ENCODE measurements at regions not wholly inside any gene's neighbourhood (a gene's known extent, or its start where the extent isn't known, plus 50 kb on each side); places are given as distances from the start of the nearest gene placed in this dataset.

GRCh38 chr1:217188280-217189237, 442.3 kb downstream of the GPATCH2 start:
- Histone ChIP-seq H3K4me1 (ENCODE audit: insufficient read depth, low read length) (no peaks in the 10 kb centered on the region), H3K36me3 (ENCODE audit: insufficient read depth, low read length) (no peaks in the 10 kb centered on the region), H2AFZ (ENCODE audit: low read depth, low read length) (no peak overlapping the region), H3K27ac (ENCODE audit: low read depth, low read length) (no peak overlapping the region), H3K9ac (ENCODE audit: low read length) (no peak overlapping the region), H3K9me3 (ENCODE audit: insufficient read depth, low read depth, low read length) (no peaks in the 10 kb centered on the region), H3K4me2 (ENCODE audit: low read length) (no peak overlapping the region), H3K79me2 (ENCODE audit: insufficient read depth, low read length) (no peaks in the 10 kb centered on the region), H3K27me3 (ENCODE audit: insufficient read depth, low read length) (no peaks in the 10 kb centered on the region), H4K20me1 (ENCODE audit: insufficient read depth, low read length) (no peaks in the 10 kb centered on the region), H3K4me3 (ENCODE audit: insufficient read depth, low read depth, low read length) (no peak overlapping the region)
- H3K36me3 Mint-ChIP-seq (ENCODE audit: low read depth, unreplicated experiment) = no peaks in the 10 kb centered on the region
- no peaks in the 10 kb centered on the region for H3K27me3 Mint-ChIP-seq (ENCODE audit: low read depth, unreplicated experiment)
- H3K27ac Mint-ChIP-seq (ENCODE audit: unreplicated experiment) = no peak overlapping the region
- DNase-seq (ENCODE audit: low read depth) = no peak
- no peak overlapping the region for H3K4me3 Mint-ChIP-seq (ENCODE audit: unreplicated experiment)
- TF ChIP-seq EZH2 (IDR thresholded peaks at IDR 0.05; ENCODE audit: insufficient read depth, low read length) (no peak), CTCF (IDR thresholded peaks at IDR 0.05; ENCODE audit: insufficient read depth, low read depth, low read length) (no peak)
- no peak for FAIRE-seq
- H3K4me1 Mint-ChIP-seq (ENCODE audit: low read depth, unreplicated experiment) = no peaks in the 10 kb centered on the region
- H3K9me3 Mint-ChIP-seq (ENCODE audit: unreplicated experiment) = peaks cover 3% of the 10 kb centered on the region

- H3K36me3 Mint-ChIP-seq (ENCODE audit: low read depth, unreplicated experiment) = no peaks in the 10 kb centered on the region
- H3K9me3 Mint-ChIP-seq (ENCODE audit: unreplicated experiment) = peaks cover 3% of the 10 kb centered on the region
- H3K27ac Mint-ChIP-seq (ENCODE audit: unreplicated experiment) = no peak overlapping the region
- no peaks in the 10 kb centered on the region for H3K36me3 ChIP-seq (ENCODE audit: insufficient read depth, low read length)
- no peak for FAIRE-seq
- no peak overlapping the region for H2AFZ ChIP-seq (ENCODE audit: low read depth, low read length)
- H3K27ac ChIP-seq (ENCODE audit: low read depth, low read length) = no peak overlapping the region
- no peaks in the 10 kb centered on the region for H3K79me2 ChIP-seq (ENCODE audit: insufficient read depth, low read length)
- no peaks in the 10 kb centered on the region for H3K9me3 ChIP-seq (ENCODE audit: insufficient read depth, low read depth, low read length)
- no peaks in the 10 kb centered on the region for H3K27me3 ChIP-seq (ENCODE audit: insufficient read depth, low read length)
- H3K4me3 ChIP-seq (ENCODE audit: insufficient read depth, low read depth, low read length) = no peak overlapping the region
- H3K4me1 Mint-ChIP-seq (ENCODE audit: low read depth, unreplicated experiment) = no peaks in the 10 kb centered on the region
- H3K9ac ChIP-seq (ENCODE audit: low read length) = no peak overlapping the region
- DNase-seq (ENCODE audit: low read depth) = no peak
- no peak overlapping the region for H3K4me2 ChIP-seq (ENCODE audit: low read length)
- H4K20me1 ChIP-seq (ENCODE audit: insufficient read depth, low read length) = no peaks in the 10 kb centered on the region
- H3K4me1 ChIP-seq (ENCODE audit: insufficient read depth, low read length) = no peaks in the 10 kb centered on the region
- no peak overlapping the region for H3K4me3 Mint-ChIP-seq (ENCODE audit: unreplicated experiment)
- TF ChIP-seq EZH2 (IDR thresholded peaks at IDR 0.05; ENCODE audit: insufficient read depth, low read length) = no peak
- no peak for TF ChIP-seq CTCF (IDR thresholded peaks at IDR 0.05; ENCODE audit: insufficient read depth, low read depth, low read length)
- no peaks in the 10 kb centered on the region for H3K27me3 Mint-ChIP-seq (ENCODE audit: low read depth, unreplicated experiment)
Observed at GRCh38 chr1:217186664-217187063, 444.2 kb downstream of the GPATCH2 start.

- H2AFZ ChIP-seq (ENCODE audit: low read depth, low read length) = no peak overlapping the region
- no peaks in the 10 kb centered on the region for H3K4me1 Mint-ChIP-seq (ENCODE audit: low read depth, unreplicated experiment)
- H3K9ac ChIP-seq (ENCODE audit: low read length) = no peak overlapping the region
- H3K27me3 Mint-ChIP-seq (ENCODE audit: low read depth, unreplicated experiment) = peaks cover 2% of the 10 kb centered on the region
- no peaks in the 10 kb centered on the region for H3K36me3 ChIP-seq (ENCODE audit: insufficient read depth, low read length)
- H3K27ac Mint-ChIP-seq (ENCODE audit: unreplicated experiment) = no peak overlapping the region
- H3K27ac ChIP-seq (ENCODE audit: low read depth, low read length) = no peak overlapping the region
- H4K20me1 ChIP-seq (ENCODE audit: insufficient read depth, low read length) = no peaks in the 10 kb centered on the region
- no peaks in the 10 kb centered on the region for H3K27me3 ChIP-seq (ENCODE audit: insufficient read depth, low read length)
- TF ChIP-seq EZH2 (IDR thresholded peaks at IDR 0.05; ENCODE audit: insufficient read depth, low read length) (no peak), CTCF (IDR thresholded peaks at IDR 0.05; ENCODE audit: insufficient read depth, low read depth, low read length) (no peak)
- H3K36me3 Mint-ChIP-seq (ENCODE audit: low read depth, unreplicated experiment) = no peaks in the 10 kb centered on the region
- FAIRE-seq (no peak), DNase-seq (ENCODE audit: low read depth) (no peak)
- H3K9me3 ChIP-seq (ENCODE audit: insufficient read depth, low read depth, low read length) = no peaks in the 10 kb centered on the region
- H3K4me3 Mint-ChIP-seq (ENCODE audit: unreplicated experiment) = no peak overlapping the region
- H3K4me3 ChIP-seq (ENCODE audit: insufficient read depth, low read depth, low read length) = no peak overlapping the region
- H3K9me3 Mint-ChIP-seq (ENCODE audit: unreplicated experiment) = no peaks in the 10 kb centered on the region
- no peak overlapping the region for H3K4me2 ChIP-seq (ENCODE audit: low read length)
- H3K79me2 ChIP-seq (ENCODE audit: insufficient read depth, low read length) = no peaks in the 10 kb centered on the region
- no peaks in the 10 kb centered on the region for H3K4me1 ChIP-seq (ENCODE audit: insufficient read depth, low read length)
Observed at GRCh38 chr1:217184854-217185253, 446.0 kb downstream of the GPATCH2 start.
